Stomach (tissue), 4 donors: ENCODE measurements at regions not wholly inside any gene's neighbourhood (a gene's known extent, or its start where the extent isn't known, plus 50 kb on each side); places are given as distances from the start of the nearest gene placed in this dataset.
"Not testable (repeated sequence)": the region's sequence is repeated elsewhere in the genome, so short reads cannot be mapped to it uniquely, and the experiment has no call there.

Source experiments
- EP300 ChIP-seq: sonication (generic); formaldehyde crosslinking; IDR thresholded peaks from one replicate; pipeline ENCODE4 v1.6.1; 2017; ENCODE audit warnings: antibody characterized with exemption
- POLR2A ChIP-seq, 4 donors: fragments of 450-650 bp; IDR thresholded peaks; one replicate each; pipeline ENCODE4 v1.6.1; 2016; ENCODE audit warnings: antibody characterized with exemption in 4 of 4, control low read depth in 2 of 4, mild to moderate bottlenecking in 1 of 4, moderate library complexity in 1 of 4
- TF ChIP-seq, protein P1 (sequence below), 7 experiments: fragments of 450-650 bp in 4 of 7; fragments of 200-600 bp in 3 of 7; sonication (generic) in 3 of 7; IDR thresholded peaks; one replicate each; pipeline ENCODE4 v1.5.1; 2016 to 2019; ENCODE audit warnings: antibody characterized with exemption in 7 of 7, control low read depth in 2 of 7, mild to moderate bottlenecking in 1 of 7

- TF ChIP-seq, protein P1, sequence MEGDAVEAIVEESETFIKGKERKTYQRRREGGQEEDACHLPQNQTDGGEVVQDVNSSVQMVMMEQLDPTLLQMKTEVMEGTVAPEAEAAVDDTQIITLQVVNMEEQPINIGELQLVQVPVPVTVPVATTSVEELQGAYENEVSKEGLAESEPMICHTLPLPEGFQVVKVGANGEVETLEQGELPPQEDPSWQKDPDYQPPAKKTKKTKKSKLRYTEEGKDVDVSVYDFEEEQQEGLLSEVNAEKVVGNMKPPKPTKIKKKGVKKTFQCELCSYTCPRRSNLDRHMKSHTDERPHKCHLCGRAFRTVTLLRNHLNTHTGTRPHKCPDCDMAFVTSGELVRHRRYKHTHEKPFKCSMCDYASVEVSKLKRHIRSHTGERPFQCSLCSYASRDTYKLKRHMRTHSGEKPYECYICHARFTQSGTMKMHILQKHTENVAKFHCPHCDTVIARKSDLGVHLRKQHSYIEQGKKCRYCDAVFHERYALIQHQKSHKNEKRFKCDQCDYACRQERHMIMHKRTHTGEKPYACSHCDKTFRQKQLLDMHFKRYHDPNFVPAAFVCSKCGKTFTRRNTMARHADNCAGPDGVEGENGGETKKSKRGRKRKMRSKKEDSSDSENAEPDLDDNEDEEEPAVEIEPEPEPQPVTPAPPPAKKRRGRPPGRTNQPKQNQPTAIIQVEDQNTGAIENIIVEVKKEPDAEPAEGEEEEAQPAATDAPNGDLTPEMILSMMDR (IDR thresholded peaks at IDR 0.05) = not testable (repeated sequence)
- not testable (repeated sequence) for TF ChIP-seq EP300; POLR2A (IDR thresholded peaks at IDR 0.05)
Observed at GRCh38 chr5:154669913-154670312, 85.3 kb upstream of the LARP1 start.
